RWPE2 (cell line): ENCODE measurements at regions not wholly inside any gene's neighbourhood (a gene's known extent, or its start where the extent isn't known, plus 50 kb on each side); places are given as distances from the start of the nearest gene placed in this dataset.

Experiments used
- ATAC-seq: fragments of 200-7000 bp; cut with Tn5 transposase; 3 replicates; pipeline ENCODE4 v1.9.1; 2021; ENCODE audit warnings: low read depth
- DNase-seq: peaks from one replicate; pipeline ENCODE4 v3.0.0-alpha.2; 2020; ENCODE audit warnings: low spot score
- H3K27ac ChIP-seq: fragments of 450-650 bp; 2 replicates; pipeline ENCODE4 v1.5.1; 2017; ENCODE audit warnings: mild to moderate bottlenecking; ENCODE audit not compliant: poor library complexity, severe bottlenecking
- H3K27me3 ChIP-seq: fragments of 250-450 bp; sonication (Bioruptor Pico); 2 replicates; pipeline ENCODE4 v1.5.1; 2021; ENCODE audit warnings: mild to moderate bottlenecking, moderate library complexity; ENCODE audit not compliant: insufficient read depth, poor library complexity, severe bottlenecking
- H3K36me3 ChIP-seq: fragments of 250-450 bp; sonication (Bioruptor Pico); 2 replicates; pipeline ENCODE4 v1.5.1; 2020; ENCODE audit warnings: low read depth, mild to moderate bottlenecking, moderate library complexity
- H3K4me1 ChIP-seq: fragments of 250-450 bp; sonication (Bioruptor Pico); 2 replicates; pipeline ENCODE4 v1.5.1; 2021; ENCODE audit warnings: mild to moderate bottlenecking, moderate library complexity; ENCODE audit not compliant: insufficient read depth, poor library complexity, severe bottlenecking
- H3K4me3 ChIP-seq: fragments of 250-450 bp; sonication (Bioruptor Pico); 2 replicates; pipeline ENCODE4 v1.5.1; 2021; ENCODE audit warnings: mild to moderate bottlenecking, moderate library complexity; ENCODE audit not compliant: severe bottlenecking
- H3K9me3 ChIP-seq: fragments of 250-450 bp; sonication (Bioruptor Pico); 2 replicates; pipeline ENCODE4 v1.5.1; 2021; ENCODE audit warnings: mild to moderate bottlenecking, moderate library complexity; ENCODE audit not compliant: severe bottlenecking
- CTCF ChIP-seq: fragments of 450-650 bp; IDR thresholded peaks from one replicate; pipeline ENCODE4 v1.5.1; 2017; ENCODE audit warnings: mild to moderate bottlenecking, moderate library complexity; ENCODE audit not compliant: poor library complexity, severe bottlenecking

- DNase-seq (no peak), ATAC-seq (no peak)
- TF ChIP-seq CTCF, result no peak
- Histone ChIP-seq H3K9me3 (peaks cover 11% of the 10 kb centered on the region), H3K27me3 (no peaks in the 10 kb centered on the region), H3K27ac (no peak overlapping the region), H3K36me3 (no peaks in the 10 kb centered on the region), H3K4me1 (no peaks in the 10 kb centered on the region), H3K4me3 (no peak overlapping the region)
Observed at GRCh38 chr3:153392363-153392762, 230.3 kb downstream of the RAP2B start.

- no peak for DNase-seq
- peaks cover 11% of the 10 kb centered on the region for H3K9me3 ChIP-seq
- ATAC-seq, result no peak
Observed at GRCh38 chr3:153394017-153394416, 232.0 kb downstream of the RAP2B start.

GRCh38 chr3:153396581-153396980 is 234.6 kb downstream of the RAP2B start:
- Histone ChIP-seq H3K27ac (no peak overlapping the region), H3K4me1 (peaks cover 25% of the 10 kb centered on the region), H3K4me3 (no peak overlapping the region), H3K36me3 (no peaks in the 10 kb centered on the region), H3K27me3 (no peaks in the 10 kb centered on the region), H3K9me3 (peaks cover 11% of the 10 kb centered on the region)
- no peak for DNase-seq
- no peak for ATAC-seq
- no peak for TF ChIP-seq CTCF

More at GRCh38 chr3:153394017-153394416, 232.0 kb downstream of the RAP2B start:
- H3K36me3 ChIP-seq, result no peaks in the 10 kb centered on the region
- H3K4me3 ChIP-seq, result no peak overlapping the region
- TF ChIP-seq CTCF, result no peak
- H3K27me3 ChIP-seq, result no peaks in the 10 kb centered on the region
- H3K4me1 ChIP-seq, result peaks cover 3% of the 10 kb centered on the region
- no peak overlapping the region for H3K27ac ChIP-seq

GRCh38 chr3:153397794-153398193 is 235.8 kb downstream of the RAP2B start:
- no peak for ATAC-seq
- no peaks in the 10 kb centered on the region for H3K27me3 ChIP-seq
- H3K4me3 ChIP-seq, result no peak overlapping the region
- TF ChIP-seq CTCF, result no peak
- H3K27ac ChIP-seq, result no peak overlapping the region
- H3K4me1 ChIP-seq, result peaks cover 32% of the 10 kb centered on the region
- DNase-seq, result no peak
- peaks cover 11% of the 10 kb centered on the region for H3K9me3 ChIP-seq
- H3K36me3 ChIP-seq, result no peaks in the 10 kb centered on the region

GRCh38 chr3:153399636-153400035 is 237.6 kb downstream of the RAP2B start:
- Histone ChIP-seq H3K4me3 (no peak overlapping the region), H3K4me1 (peaks cover 38% of the 10 kb centered on the region), H3K36me3 (no peaks in the 10 kb centered on the region), H3K27ac (peak overlapping the region; percentile 67), H3K27me3 (no peaks in the 10 kb centered on the region), H3K9me3 (peaks cover 2% of the 10 kb centered on the region)
- DNase-seq (no peak), ATAC-seq (no peak)
- TF ChIP-seq CTCF, result no peak
